GM18505 (cell line): ENCODE measurements at regions not wholly inside any gene's neighbourhood (a gene's known extent, or its start where the extent isn't known, plus 50 kb on each side); places are given as distances from the start of the nearest gene placed in this dataset.
"Not testable (repeated sequence)": the region's sequence is repeated elsewhere in the genome, so short reads cannot be mapped to it uniquely, and the experiment has no call there.

Source experiments
- ATAC-seq: cut with Tn5 transposase; IDR thresholded peaks from one replicate; pipeline ENCODE4 v1.9.1; 2021; ENCODE audit not compliant: unreplicated experiment
- POLR2A ChIP-seq: IDR thresholded peaks from 4 replicates; pipeline ENCODE4 v1.6.1; 2011; ENCODE audit warnings: borderline replicate concordance; ENCODE audit not compliant: insufficient read depth, insufficient read length; ENCODE audit errors: extremely low read depth

GRCh38 chr9:80790764-80791163, 898.6 kb downstream of the TLE1 start:
- no peak for TF ChIP-seq POLR2A
- no peak for ATAC-seq

DNA sequence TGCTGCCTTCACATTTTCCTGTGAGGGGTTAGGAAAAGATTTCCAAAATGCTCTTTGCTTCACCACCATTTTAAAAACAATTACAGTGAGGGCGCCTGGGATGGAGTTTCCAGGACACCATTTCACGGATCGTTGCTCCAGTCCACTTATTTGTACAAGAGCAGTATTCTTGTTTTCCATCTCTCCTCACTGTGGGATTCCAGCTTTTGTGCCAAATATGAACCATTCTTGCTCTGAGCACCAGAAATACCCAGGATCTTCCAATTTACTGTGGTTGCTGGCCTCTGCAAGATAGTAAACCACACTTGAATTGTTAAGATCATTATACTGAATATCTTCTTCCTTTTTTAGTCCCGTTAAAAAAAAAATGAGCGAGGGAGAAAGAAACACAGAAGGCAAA, 899.5 kb downstream of the TLE1 start:
- TF ChIP-seq POLR2A, result no peak

GRCh38 chr9:80787636-80788035, 901.7 kb downstream of the TLE1 start:
- ATAC-seq, result no peak
- TF ChIP-seq POLR2A, result no peak

More for the DNA sequence above, 899.5 kb downstream of the TLE1 start:
- no peak for ATAC-seq

- no peak for ATAC-seq
- no peak for TF ChIP-seq POLR2A
These were observed 904.7 kb downstream of the TLE1 start for GRCh38 chr9:80784647-80785046.

- no peak for ATAC-seq
- TF ChIP-seq POLR2A, result no peak
These were observed 913.4 kb downstream of the TLE1 start for GRCh38 chr9:80775971-80776370.

DNA sequence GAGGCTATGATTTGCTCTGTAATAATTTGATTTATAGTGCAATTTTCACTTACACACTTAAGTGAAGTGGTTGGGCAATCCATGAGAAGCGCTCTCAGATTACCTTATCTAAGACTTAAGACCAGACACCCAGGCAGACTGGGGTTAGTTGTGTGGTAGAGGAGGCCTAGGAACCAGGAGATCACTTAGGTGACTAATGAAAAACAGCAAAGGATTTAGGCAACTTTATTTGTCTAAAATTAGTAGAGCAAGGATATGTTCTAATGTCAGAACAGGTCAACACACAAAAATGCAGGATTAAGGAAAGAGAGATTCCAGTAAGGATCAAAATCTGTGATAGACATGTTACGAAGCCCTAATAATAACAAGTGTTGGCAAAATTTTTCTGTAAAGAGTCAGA, 913.8 kb downstream of the TLE1 start:
- ATAC-seq, result no peak
- no peak for TF ChIP-seq POLR2A

DNA sequence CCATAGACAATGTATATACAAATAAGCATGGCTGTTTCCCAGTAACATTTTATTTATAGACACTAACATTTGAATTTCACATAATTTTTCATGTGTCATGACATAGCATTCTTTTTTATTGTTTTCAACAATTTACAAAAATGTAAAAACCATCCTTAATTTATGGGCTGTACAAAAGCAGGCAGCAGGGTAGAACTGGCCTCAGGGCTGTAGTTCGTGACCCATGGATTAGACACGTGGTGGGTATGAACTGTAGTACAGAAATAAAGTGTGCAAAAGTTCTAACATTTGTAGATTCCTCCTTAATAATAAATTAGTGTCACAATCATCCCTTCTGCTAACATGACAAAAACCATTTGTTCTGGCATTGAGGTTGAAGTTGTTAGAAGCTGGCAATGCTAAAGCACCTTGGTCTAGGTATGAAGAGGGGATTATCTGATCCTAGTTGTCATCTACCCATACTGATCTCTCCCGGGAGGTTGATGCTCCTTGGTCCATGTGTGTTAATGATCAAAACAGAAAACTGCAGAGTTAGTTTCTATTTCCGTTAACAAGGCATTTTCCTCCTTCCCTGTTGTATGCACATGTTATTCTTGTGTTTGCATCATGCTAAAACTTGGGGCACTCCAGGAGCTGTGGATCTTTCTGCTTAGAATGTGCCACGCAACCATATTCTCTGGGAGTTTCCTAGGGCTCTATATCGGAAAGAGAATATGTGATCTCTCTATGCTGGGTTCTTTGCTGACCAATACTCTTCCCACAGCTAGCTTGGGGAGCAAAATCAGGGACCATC, 917.6 kb downstream of the TLE1 start:
- TF ChIP-seq POLR2A, result no peak
- no peak for ATAC-seq

- ATAC-seq, result no peak
- no peak for TF ChIP-seq POLR2A
These were observed 925.8 kb downstream of the TLE1 start for GRCh38 chr9:80763536-80763935.

DNA sequence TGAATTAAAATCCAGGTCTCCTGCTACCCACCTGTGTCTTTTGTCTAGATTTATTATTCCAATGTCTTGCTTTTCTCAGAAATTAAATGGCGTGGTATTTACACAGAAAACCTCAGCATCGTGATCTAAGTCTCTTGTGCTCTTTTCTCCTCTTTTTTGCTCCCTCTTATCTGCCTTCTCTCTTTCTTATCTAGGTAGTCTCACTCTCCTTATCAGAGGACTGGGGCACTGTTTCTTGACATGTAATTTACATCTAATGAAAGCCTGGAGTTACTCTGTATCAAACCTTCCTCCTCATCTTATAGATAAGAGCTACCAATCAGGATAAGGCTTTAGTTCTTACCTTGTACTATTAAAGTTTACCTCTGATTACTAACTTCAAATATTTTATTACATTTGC, 933.8 kb downstream of the TLE1 start:
- no peak for ATAC-seq
- TF ChIP-seq POLR2A, result no peak

- not testable (repeated sequence) for ATAC-seq
These were observed 942.3 kb downstream of the TLE1 start for GRCh38 chr9:80747056-80747455.

DNA sequence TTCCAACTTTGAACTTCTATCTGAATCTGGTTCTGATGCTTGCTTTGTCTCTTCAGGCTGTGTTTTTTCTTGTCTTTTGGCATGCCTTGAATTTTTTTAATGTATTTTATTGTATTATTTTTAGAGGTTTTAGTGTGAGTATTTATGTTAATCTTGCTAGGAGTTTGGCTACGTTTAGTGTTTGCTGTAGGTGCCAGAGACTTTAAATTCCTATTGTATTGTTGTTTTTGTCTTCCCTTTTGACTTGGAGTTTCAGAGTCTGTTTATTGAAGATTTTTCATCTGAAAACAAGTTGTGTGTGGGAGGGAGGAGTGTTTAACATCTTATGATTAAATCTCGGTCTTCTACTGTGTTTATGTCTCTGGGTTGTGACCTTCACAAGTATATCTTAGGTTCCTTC, 956.8 kb downstream of the TLE1 start:
- no peak for TF ChIP-seq POLR2A
- no peak for ATAC-seq

DNA sequence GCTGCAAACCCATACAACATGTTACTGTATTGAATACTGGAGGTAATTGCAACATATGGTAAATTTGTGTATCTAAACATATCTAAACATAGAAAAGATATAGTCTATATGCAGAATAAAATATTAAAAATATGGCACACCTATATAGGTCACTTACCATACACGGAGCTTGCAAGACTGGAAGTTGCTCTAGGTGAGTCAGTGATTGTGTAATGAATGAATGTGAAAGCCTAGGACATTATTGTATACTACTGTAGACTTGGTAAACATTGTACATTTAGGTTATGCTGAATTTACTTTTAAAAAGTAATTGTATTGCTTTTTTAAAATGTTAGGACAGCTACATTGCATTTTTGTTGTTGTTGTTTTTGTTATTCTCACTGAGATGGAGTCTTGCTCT, 968.8 kb downstream of the TLE1 start:
- no peak for TF ChIP-seq POLR2A

DNA sequence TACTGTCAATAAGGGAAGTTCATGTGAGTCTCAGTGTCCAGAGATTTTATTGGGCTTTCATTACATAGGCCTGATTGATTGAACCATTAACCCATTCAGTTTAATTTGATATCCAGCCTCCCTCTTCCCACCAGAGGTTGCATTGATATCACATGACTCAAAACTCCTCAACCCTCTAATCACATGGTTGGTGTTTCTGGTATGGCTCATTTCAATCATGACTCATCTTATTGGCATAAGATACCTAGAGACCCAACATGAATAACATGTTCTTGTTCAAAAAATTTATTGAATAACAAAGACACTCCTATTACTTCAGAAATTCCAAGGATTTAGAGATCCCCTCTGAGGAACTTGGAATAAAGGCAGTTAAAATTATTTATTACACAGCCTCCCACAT, 982.2 kb downstream of the TLE1 start:
- ATAC-seq, result no peak
- no peak for TF ChIP-seq POLR2A

More for the DNA sequence above, 968.8 kb downstream of the TLE1 start:
- ATAC-seq, result no peak

- no peak for TF ChIP-seq POLR2A
- ATAC-seq, result no peak
These were observed 988.3 kb downstream of the TLE1 start for GRCh38 chr9:80701061-80701460.

- no peak for TF ChIP-seq POLR2A
- ATAC-seq, result no peak
These were observed 989.8 kb downstream of the TLE1 start for GRCh38 chr9:80699511-80699998.

- ATAC-seq, result no peak
- TF ChIP-seq POLR2A, result no peak
These were observed 990.5 kb downstream of the TLE1 start for GRCh38 chr9:80698725-80699410.
